ENCODE measurements at regions not wholly inside any gene's neighbourhood (a gene's known extent, or its start where the extent isn't known, plus 50 kb on each side); places are given as distances from the start of the nearest gene placed in this dataset.

- TF ChIP-seq DPF2 (IDR thresholded peaks at IDR 0.05) (peak; percentile 78), NR4A1 (CRISPR knock-in tag; IDR thresholded peaks at IDR 0.05) (no peak), NR4A1 (tag; IDR thresholded peaks at IDR 0.05) (no peak), ZNF184 (CRISPR knock-in tag; IDR thresholded peaks at IDR 0.05) (no peak), BCOR (IDR thresholded peaks at IDR 0.05) (no peak), ZC3H11A (IDR thresholded peaks at IDR 0.05; ENCODE audit: low read depth, low read length) (no peak), PML (IDR thresholded peaks at IDR 0.05; ENCODE audit: low read length) (peak; percentile 67), ZNF444 (CRISPR knock-in tag; IDR thresholded peaks at IDR 0.05) (no peak), CBX5 (IDR thresholded peaks at IDR 0.05; ENCODE audit: borderline replicate concordance, low read depth) (no peak), MEIS2 (IDR thresholded peaks at IDR 0.05; ENCODE audit: partially characterized antibody) (peak; percentile 92), ESRRA (IDR thresholded peaks at IDR 0.05; ENCODE audit: borderline replicate concordance, low read depth) (no peak), TEAD4 (IDR thresholded peaks at IDR 0.05; ENCODE audit: low read length) (peak; percentile 86), TEAD4 (CRISPR knock-in tag; IDR thresholded peaks at IDR 0.05; ENCODE audit: borderline replicate concordance) (no peak), NR1H2 (CRISPR knock-in tag; IDR thresholded peaks at IDR 0.05) (no peak), ZNF655 (CRISPR knock-in tag; IDR thresholded peaks at IDR 0.05) (no peak), TAL1 (IDR thresholded peaks at IDR 0.05) (peak; percentile 83), FOXM1 (IDR thresholded peaks at IDR 0.05; ENCODE audit: low read depth) (no peak), FOXM1 (CRISPR knock-in tag; IDR thresholded peaks at IDR 0.05; ENCODE audit: low read depth) (no peak), PHF20 (IDR thresholded peaks at IDR 0.05; ENCODE audit: partially characterized antibody) (no peak), EHMT2 (IDR thresholded peaks at IDR 0.05) (no peak), CREM (IDR thresholded peaks at IDR 0.05; ENCODE audit: low read depth) (0 out of 2 replicates have a peak, but pooled peaks have one; percentile 11), ZNF384 (IDR thresholded peaks at IDR 0.05; ENCODE audit: low read depth, low read length) (no peak), POLR2B (IDR thresholded peaks at IDR 0.05; ENCODE audit: low read depth, partially characterized antibody) (no peak), TAF15 (IDR thresholded peaks at IDR 0.05; ENCODE audit: low read depth, low read length) (no peak), KDM1A (IDR thresholded peaks at IDR 0.05) (peak; percentile 36 to 42; a peak in 2 of 4 replicates), PRDM10 (IDR thresholded peaks at IDR 0.05; ENCODE audit: partially characterized antibody) (no peak), HMG20B (CRISPR knock-in tag; IDR thresholded peaks at IDR 0.05) (no peak), RBM15 (IDR thresholded peaks at IDR 0.05; ENCODE audit: insufficient read depth, low read length) (no peak)
These were observed 55.7 kb upstream of the COL1A2 start (continued) for GRCh38 chr7:94338921-94339371.
